ENCODE measurements at regions not wholly inside any gene's neighbourhood (a gene's known extent, or its start where the extent isn't known, plus 50 kb on each side); places are given as distances from the start of the nearest gene placed in this dataset.

GRCh38 chr4:15376594-15376993 lies 51.2 kb upstream of the C1QTNF7 start:
- no peak for DNase-seq
